SJSA1 (cell line): ENCODE measurements at regions not wholly inside any gene's neighbourhood (a gene's known extent, or its start where the extent isn't known, plus 50 kb on each side); places are given as distances from the start of the nearest gene placed in this dataset.
A peak's percentile ranks its signal among the peaks of the same experiment; 100 is the strongest.

ENCODE experiments used
- DNase-seq, 2 experiments: peaks; one replicate each; pipeline ENCODE4 v3.0.0-alpha.2; 2015 to 2020; ENCODE audit warnings: low spot score in 2 of 2, low read depth in 1 of 2
- H3K27ac ChIP-seq: fragments of 250-450 bp; sonication (Bioruptor Pico); 2 replicates; pipeline ENCODE4 v1.5.1; 2020; ENCODE audit warnings: mild to moderate bottlenecking, moderate library complexity
- H3K27me3 ChIP-seq: fragments of 250-450 bp; sonication (Bioruptor Pico); replicated peaks from 2 replicates; pipeline ENCODE4 v1.5.1; 2020; ENCODE audit warnings: mild to moderate bottlenecking, moderate library complexity
- H3K36me3 ChIP-seq: fragments of 250-450 bp; sonication (Bioruptor Pico); 2 replicates; pipeline ENCODE4 v1.5.1; 2020; ENCODE audit warnings: mild to moderate bottlenecking
- H3K4me1 ChIP-seq: fragments of 250-450 bp; sonication (Bioruptor Pico); replicated peaks from 2 replicates; pipeline ENCODE4 v1.6.1; 2021; ENCODE audit warnings: mild to moderate bottlenecking
- H3K4me3 ChIP-seq: fragments of 250-450 bp; sonication (Bioruptor Pico); 2 replicates; pipeline ENCODE4 v1.5.1; 2020; ENCODE audit warnings: mild to moderate bottlenecking
- H3K9me3 ChIP-seq: fragments of 250-450 bp; sonication (Bioruptor Pico); replicated peaks from 2 replicates; pipeline ENCODE4 v1.5.1; 2020; ENCODE audit warnings: mild to moderate bottlenecking

- Histone ChIP-seq H3K9me3 (no peaks in the 10 kb centered on the region), H3K4me1 (no peaks in the 10 kb centered on the region), H3K4me3 (no peak overlapping the region), H3K27ac (no peak overlapping the region), H3K36me3 (no peaks in the 10 kb centered on the region), H3K27me3 (no peaks in the 10 kb centered on the region)
- no peak for DNase-seq
Measured at GRCh38 chr2:58515827-58516573, 274.9 kb upstream of the FANCL start.

- Histone ChIP-seq H3K4me3 (no peak overlapping the region), H3K36me3 (no peaks in the 10 kb centered on the region), H3K27ac (no peak overlapping the region), H3K4me1 (no peaks in the 10 kb centered on the region), H3K9me3 (no peaks in the 10 kb centered on the region), H3K27me3 (no peaks in the 10 kb centered on the region)
- no peak for DNase-seq
Measured at GRCh38 chr2:58514252-58514651, 273.1 kb upstream of the FANCL start.

- H3K4me3 ChIP-seq, result no peak overlapping the region
- DNase-seq, result no peak
- H3K4me1 ChIP-seq, result no peaks in the 10 kb centered on the region
- no peak overlapping the region for H3K27ac ChIP-seq
- H3K36me3 ChIP-seq, result no peaks in the 10 kb centered on the region
- no peaks in the 10 kb centered on the region for H3K27me3 ChIP-seq
- no peaks in the 10 kb centered on the region for H3K9me3 ChIP-seq
Measured at GRCh38 chr2:58512878-58513277, 271.8 kb upstream of the FANCL start.

- Histone ChIP-seq H3K36me3 (no peaks in the 10 kb centered on the region), H3K27me3 (no peaks in the 10 kb centered on the region), H3K4me3 (no peak overlapping the region), H3K4me1 (no peaks in the 10 kb centered on the region), H3K27ac (no peak overlapping the region), H3K9me3 (no peaks in the 10 kb centered on the region)
- no peak for DNase-seq
Measured at GRCh38 chr2:58508006-58508405, 266.9 kb upstream of the FANCL start.

- Histone ChIP-seq H3K36me3 (no peaks in the 10 kb centered on the region), H3K27ac (no peak overlapping the region), H3K9me3 (no peaks in the 10 kb centered on the region), H3K4me3 (no peak overlapping the region), H3K27me3 (no peaks in the 10 kb centered on the region), H3K4me1 (no peaks in the 10 kb centered on the region)
- no peak for DNase-seq
Measured at GRCh38 chr2:58503918-58504317, 262.8 kb upstream of the FANCL start.

- DNase-seq, result no peak
Measured at GRCh38 chr2:58502931-58503330, 261.8 kb upstream of the FANCL start.

GRCh38 chr2:58501371-58502160 lies 260.4 kb upstream of the FANCL start:
- H3K9me3 ChIP-seq, result no peaks in the 10 kb centered on the region
- no peak for DNase-seq
- no peaks in the 10 kb centered on the region for H3K36me3 ChIP-seq
- no peak overlapping the region for H3K27ac ChIP-seq
- no peaks in the 10 kb centered on the region for H3K27me3 ChIP-seq
- H3K4me1 ChIP-seq, result no peaks in the 10 kb centered on the region
- H3K4me3 ChIP-seq, result no peak overlapping the region

More at GRCh38 chr2:58502931-58503330, 261.8 kb upstream of the FANCL start:
- Histone ChIP-seq H3K36me3 (no peaks in the 10 kb centered on the region), H3K4me1 (no peaks in the 10 kb centered on the region), H3K9me3 (no peaks in the 10 kb centered on the region), H3K27me3 (no peaks in the 10 kb centered on the region), H3K4me3 (no peak overlapping the region), H3K27ac (no peak overlapping the region)

- Histone ChIP-seq H3K4me1 (no peaks in the 10 kb centered on the region), H3K36me3 (no peaks in the 10 kb centered on the region), H3K4me3 (no peak overlapping the region), H3K9me3 (no peaks in the 10 kb centered on the region), H3K27ac (no peak overlapping the region), H3K27me3 (no peaks in the 10 kb centered on the region)
- DNase-seq, result no peak
Measured at GRCh38 chr2:58497168-58497567, 256.0 kb upstream of the FANCL start.

- Histone ChIP-seq H3K36me3 (no peaks in the 10 kb centered on the region), H3K4me3 (no peak overlapping the region), H3K27ac (no peak overlapping the region), H3K4me1 (no peaks in the 10 kb centered on the region), H3K9me3 (no peaks in the 10 kb centered on the region), H3K27me3 (no peaks in the 10 kb centered on the region)
- DNase-seq, result no peak
Measured at GRCh38 chr2:58495806-58496205, 254.7 kb upstream of the FANCL start.

- H3K36me3 ChIP-seq, result no peaks in the 10 kb centered on the region
- H3K4me3 ChIP-seq, result no peak overlapping the region
- no peaks in the 10 kb centered on the region for H3K4me1 ChIP-seq
- DNase-seq, result no peak
- no peak overlapping the region for H3K27ac ChIP-seq
- no peaks in the 10 kb centered on the region for H3K9me3 ChIP-seq
- no peaks in the 10 kb centered on the region for H3K27me3 ChIP-seq
Measured at GRCh38 chr2:58494071-58494501, 253.0 kb upstream of the FANCL start.

GRCh38 chr2:58484629-58485028 lies 243.5 kb upstream of the FANCL start:
- Histone ChIP-seq H3K36me3 (no peaks in the 10 kb centered on the region), H3K27ac (peak overlapping the region; percentile 63), H3K4me1 (peaks cover 28% of the 10 kb centered on the region), H3K27me3 (no peaks in the 10 kb centered on the region), H3K4me3 (no peak overlapping the region), H3K9me3 (no peaks in the 10 kb centered on the region)
- DNase-seq, result no peak

GRCh38 chr2:58484221-58484620 lies 243.1 kb upstream of the FANCL start:
- DNase-seq, result peak in 1 of 2 experiments; percentile 87
- no peaks in the 10 kb centered on the region for H3K9me3 ChIP-seq
- no peak overlapping the region for H3K4me3 ChIP-seq
- H3K27ac ChIP-seq, result peak overlapping the region; percentile 63
- H3K27me3 ChIP-seq, result no peaks in the 10 kb centered on the region
- no peaks in the 10 kb centered on the region for H3K36me3 ChIP-seq
- peaks cover 28% of the 10 kb centered on the region for H3K4me1 ChIP-seq

- H3K27ac ChIP-seq, result peak overlapping the region; percentile 63
- no peaks in the 10 kb centered on the region for H3K9me3 ChIP-seq
- peak in 1 of 2 experiments; percentile 37 for DNase-seq
Measured at GRCh38 chr2:58483307-58483706, 242.2 kb upstream of the FANCL start.

GRCh38 chr2:58481670-58482069 lies 240.5 kb upstream of the FANCL start:
- no peaks in the 10 kb centered on the region for H3K27me3 ChIP-seq
- H3K4me1 ChIP-seq, result peaks cover 28% of the 10 kb centered on the region
- no peak overlapping the region for H3K4me3 ChIP-seq
- DNase-seq, result no peak
- H3K27ac ChIP-seq, result no peak overlapping the region
- H3K36me3 ChIP-seq, result no peaks in the 10 kb centered on the region
- H3K9me3 ChIP-seq, result no peaks in the 10 kb centered on the region

More at GRCh38 chr2:58483307-58483706, 242.2 kb upstream of the FANCL start:
- Histone ChIP-seq H3K4me3 (no peak overlapping the region), H3K36me3 (no peaks in the 10 kb centered on the region), H3K27me3 (no peaks in the 10 kb centered on the region), H3K4me1 (peaks cover 28% of the 10 kb centered on the region)
